HG02852 (cell line): ENCODE measurements at regions not wholly inside any gene's neighbourhood (a gene's known extent, or its start where the extent isn't known, plus 50 kb on each side); places are given as distances from the start of the nearest gene placed in this dataset.
"Not testable (repeated sequence)": the region's sequence is repeated elsewhere in the genome, so short reads cannot be mapped to it uniquely, and the experiment has no call there.

ENCODE experiments used
- ATAC-seq: cut with Tn5 transposase; IDR thresholded peaks from one replicate; pipeline ENCODE4 v1.9.1; 2021; ENCODE audit warnings: mild to moderate bottlenecking, moderate library complexity; ENCODE audit not compliant: unreplicated experiment

DNA sequence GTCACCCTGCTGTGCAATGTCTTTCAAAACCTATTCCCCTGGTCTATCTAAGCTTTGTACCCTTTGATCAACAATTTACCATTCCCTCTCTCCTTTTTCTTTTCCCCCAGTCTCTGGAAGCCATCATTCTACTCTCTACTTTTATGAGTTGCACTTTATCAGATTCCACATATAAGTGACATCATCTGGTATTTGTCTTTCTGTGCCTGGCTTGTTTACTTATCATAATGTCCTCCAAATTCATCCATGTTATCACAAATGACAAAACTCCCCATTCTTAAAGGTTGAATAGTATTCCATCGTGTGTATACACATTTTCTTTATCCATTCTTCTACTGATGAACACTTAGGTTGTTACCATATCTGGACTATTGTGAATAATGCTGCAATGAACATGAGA is 344.2 kb upstream of the CCNH start:
- ATAC-seq, result no peak

DNA sequence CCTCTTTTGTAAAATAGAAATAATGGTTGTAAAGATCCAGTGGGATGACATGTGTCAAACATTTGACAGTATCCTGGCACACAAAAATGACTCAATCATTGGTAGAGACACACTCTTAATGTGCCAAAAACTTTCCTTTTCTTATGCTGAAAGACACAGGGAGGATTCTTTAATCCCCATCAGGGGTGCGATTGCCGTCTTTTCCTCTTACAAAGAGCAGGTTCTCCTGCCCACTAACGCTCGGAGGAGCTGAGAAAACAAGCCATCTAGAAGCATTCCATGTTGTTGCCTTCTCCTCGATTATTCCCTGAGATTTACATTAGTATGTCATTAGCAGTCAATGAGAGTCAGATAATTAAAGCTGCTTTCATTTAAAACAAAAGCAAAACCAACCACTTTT is 342.6 kb upstream of the CCNH start:
- no peak for ATAC-seq

DNA sequence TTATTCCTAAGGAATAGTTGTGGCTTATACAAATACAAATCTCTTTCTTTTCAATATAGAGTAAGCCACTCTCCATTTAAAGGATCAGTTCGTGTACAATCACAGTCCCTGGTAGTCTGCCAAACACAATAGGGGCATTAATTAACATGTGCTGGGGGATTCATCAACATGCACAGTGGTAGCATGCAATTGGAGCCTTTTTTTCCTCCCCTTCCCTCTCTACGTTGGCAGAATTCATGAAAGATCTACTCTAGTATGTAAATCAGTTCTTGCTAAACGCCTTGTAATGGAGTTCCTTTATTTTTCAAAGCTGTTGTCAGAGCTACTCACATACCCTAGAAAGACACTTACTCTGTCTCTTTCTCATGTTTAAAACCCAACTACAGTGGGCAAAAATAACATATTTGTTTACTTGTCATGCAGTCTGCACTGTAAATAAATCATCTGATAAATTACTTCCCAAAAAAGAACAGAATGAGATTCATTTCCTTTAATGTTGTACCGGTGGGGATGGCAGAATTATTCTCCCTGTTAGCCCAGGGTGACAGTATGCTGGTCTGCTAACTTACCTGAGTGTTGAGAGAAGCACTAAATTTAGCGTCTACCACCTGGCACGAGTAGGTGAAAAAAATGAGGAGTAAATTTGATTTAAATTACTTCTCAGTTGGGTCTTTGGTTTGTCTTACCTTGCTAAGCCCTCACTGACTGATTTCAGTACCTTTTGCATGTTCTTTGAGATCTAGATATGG is 341.5 kb upstream of the CCNH start:
- no peak for ATAC-seq

DNA sequence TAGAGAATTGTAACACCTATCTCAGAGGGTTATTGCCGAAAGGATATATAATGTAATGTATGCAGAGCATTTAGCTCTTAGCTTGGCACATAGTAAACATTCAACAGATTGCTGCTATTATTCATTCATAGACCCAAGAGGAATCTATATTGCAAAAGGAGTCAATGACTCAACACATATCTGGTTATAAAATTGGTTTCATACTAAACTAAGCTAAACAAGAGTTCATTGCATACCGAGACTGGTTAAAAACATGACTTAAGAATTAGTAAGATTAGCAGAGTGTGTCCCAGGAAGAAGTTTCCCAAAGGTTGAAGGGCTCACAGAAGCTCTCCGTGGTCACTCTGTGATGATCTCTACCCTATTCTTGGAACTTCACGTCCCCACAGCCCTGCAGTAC is 339.6 kb upstream of the CCNH start:
- no peak for ATAC-seq

DNA sequence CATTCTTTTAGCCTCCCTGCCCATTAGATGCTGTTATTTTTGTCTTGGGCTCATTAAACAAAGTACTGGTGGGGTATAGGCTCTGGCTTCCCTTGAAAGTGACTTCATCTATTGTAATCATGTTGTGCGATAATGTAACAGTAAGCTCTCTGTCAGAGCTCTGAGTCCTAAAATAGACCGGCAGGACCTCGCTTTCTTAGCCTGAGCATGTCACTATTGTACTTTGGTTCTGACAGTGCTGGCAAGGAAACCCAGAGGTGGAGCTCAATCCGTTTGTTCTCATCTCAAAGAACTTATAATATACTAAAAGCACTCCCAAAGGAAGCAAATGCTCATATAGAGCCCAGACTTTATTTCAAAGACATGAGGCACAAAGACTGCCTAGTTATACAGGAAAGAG is 339.1 kb upstream of the CCNH start:
- ATAC-seq, result no peak

DNA sequence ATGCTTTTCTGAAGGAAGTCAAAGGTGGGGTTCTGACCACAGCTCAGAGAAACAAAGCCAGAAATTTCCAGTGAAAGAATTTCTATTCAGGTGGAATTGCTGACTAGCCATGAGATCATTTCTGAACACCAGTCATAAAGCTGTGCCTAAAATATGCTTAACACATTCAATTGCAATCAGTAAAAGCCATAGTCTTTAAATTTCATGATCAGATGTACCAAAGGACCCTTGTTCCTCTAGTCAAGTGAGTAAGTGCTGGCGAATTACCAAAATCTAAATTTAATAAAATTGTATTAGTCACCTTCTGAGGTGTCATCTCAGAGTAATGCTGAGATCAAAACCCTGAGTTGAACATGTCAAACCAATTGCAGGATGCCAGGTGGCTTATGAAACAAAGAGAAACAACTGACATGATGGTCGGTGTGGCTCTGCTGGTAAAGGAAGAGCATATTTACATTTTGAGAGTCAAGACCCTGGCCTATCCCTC is 334.2 kb upstream of the CCNH start:
- ATAC-seq, result no peak

DNA sequence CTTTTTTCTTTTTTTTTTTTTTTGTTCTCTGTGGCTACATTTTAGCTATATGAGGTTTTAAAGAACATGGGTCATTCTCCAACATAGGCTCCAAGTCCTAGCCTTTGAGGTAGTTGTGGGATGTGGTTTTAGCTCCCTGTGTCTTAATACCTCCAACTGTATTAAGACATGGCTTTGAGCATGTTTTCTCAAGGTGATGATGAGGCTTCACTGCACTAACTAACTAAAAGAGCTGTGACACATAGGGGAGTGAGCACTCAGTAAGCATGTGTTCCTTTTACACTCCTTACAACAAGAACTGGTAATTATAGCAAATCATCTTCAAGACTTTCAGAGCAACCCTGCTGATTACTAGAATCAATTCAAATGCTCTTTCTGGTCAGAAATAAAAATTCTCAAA is 333.6 kb upstream of the CCNH start:
- no peak for ATAC-seq

DNA sequence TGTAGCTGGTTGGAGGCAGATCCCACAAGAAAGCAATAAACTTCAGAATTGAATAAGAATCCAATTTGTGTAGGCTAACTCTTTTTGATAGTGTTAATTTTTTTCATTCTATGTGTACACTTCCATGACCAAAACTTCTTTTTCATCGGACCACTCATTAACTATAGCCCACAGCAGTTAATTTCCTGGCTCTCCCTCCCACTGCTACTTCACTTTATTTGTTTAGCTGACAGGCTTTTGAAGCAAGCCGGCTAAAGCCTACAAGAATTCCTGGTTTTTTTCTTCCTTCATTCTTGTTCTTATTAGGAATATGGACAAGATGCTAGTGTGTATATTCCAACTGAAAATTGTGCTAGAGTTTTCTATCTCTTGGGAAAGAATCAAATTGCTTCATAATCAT is 329.2 kb upstream of the CCNH start:
- no peak for ATAC-seq

DNA sequence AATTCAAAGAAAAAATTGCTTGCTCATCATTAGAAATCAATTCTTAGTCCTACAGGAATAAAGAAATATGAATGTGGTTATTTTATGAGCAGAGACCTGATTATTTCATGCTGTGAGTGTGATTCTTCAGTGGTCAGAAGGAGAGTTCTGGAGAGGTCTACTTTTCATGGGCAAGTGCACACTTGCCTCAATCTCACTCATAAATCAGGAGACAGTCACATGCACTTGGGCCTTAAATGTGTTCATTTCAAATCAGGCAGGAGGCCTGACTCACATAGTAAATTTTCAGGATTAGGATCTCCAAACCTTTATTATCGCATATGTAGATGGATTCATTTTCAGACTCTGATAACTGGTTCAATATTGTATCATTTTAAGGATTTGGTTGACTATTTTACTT is 323.2 kb upstream of the CCNH start:
- no peak for ATAC-seq

DNA sequence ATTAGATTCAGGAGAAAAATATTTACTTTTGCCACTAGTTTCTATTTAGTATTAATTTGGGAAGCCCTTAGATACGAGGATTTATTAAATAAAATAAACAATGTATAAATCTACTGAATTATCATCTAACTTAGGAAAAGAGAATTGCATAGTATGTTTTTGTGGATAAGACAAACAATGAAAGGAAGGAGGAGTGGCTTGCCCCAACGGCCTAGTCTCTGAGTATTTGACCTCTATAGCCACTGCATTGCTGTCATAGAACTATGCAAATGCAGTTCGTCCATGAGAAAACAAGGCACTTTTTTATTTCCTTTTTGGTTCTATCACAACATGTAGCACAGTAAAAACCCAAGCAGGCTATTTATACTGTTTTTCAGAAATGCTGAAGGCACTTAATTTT is 321.2 kb upstream of the CCNH start:
- no peak for ATAC-seq

DNA sequence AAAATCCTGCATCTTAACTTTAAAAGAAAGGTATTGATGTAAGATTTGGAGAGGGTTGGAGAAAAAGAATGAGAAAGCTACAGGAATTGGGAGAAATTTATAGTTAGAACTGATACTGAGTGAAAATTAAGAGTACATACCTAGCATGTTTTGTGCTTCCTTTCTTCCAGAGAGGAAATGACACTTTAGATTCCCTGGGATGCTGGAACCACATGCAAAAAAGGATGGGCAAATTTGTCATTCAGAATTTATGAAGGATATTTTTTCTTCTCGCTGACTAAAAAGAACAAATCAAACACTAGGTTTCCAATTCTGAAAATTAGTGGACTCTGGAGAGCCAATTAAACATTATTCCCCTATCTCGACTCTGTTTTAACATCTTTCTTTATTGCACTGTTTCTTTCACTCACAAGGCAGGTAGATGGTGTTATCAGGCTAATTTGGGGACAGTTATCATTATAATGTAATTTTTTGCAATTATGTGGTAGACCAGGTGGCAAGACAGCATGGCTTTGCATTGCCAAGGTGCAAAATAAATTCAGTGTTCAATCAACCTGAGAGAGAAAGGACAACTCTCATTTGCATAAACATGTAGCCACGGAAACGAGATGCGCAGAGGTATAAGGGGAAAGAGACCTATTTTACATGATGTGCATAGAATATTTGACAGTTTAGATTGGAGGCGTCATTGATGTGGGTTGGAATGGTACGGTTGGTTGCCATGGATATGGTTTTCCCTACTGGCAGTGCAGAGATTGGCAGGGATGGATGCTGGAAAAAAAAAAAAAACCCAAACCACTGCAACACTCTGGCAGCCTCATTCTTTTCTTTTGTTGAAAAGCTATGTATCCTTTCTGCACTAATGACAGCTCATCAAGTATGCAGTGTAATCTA is 320.4 kb upstream of the CCNH start:
- no peak for ATAC-seq

DNA sequence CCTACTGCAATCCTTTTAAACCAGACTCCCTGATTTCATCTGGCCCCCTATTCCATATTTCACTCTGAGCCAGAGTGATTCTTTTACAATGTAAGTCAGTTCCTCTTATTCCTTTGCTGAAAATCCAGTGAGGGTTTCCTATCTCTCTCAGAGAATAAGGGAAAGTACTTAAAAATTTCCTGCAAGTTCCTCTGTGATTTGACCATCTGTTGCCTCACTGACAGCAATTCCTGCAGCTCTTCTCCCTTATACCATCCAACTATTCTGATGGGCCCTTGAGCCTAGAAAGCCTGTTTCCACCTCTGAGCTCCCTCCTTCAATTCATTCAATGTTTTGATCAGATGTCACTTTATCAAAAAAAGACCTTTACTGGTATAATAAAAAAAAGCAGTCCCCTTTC is 317.1 kb upstream of the CCNH start:
- no peak for ATAC-seq

DNA sequence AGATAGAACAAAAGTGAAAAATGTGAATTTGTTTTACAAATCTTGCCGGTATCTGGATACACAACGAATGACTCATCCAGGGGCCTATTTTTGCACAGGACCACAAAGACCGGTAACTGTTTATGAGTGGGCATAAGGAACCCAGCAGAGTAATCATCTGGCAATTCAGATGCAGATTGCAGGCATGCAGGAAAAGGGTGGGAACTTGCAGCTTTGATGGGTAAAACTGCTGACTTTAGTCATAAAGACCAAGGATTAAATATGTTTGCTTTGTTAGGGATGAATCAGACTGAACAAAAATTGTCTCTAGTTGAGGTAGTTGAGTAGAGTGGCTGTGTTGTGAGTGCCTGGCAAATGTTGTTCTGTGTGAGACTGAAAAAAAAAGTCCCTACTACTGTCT is 309.6 kb upstream of the CCNH start:
- no peak for ATAC-seq

DNA sequence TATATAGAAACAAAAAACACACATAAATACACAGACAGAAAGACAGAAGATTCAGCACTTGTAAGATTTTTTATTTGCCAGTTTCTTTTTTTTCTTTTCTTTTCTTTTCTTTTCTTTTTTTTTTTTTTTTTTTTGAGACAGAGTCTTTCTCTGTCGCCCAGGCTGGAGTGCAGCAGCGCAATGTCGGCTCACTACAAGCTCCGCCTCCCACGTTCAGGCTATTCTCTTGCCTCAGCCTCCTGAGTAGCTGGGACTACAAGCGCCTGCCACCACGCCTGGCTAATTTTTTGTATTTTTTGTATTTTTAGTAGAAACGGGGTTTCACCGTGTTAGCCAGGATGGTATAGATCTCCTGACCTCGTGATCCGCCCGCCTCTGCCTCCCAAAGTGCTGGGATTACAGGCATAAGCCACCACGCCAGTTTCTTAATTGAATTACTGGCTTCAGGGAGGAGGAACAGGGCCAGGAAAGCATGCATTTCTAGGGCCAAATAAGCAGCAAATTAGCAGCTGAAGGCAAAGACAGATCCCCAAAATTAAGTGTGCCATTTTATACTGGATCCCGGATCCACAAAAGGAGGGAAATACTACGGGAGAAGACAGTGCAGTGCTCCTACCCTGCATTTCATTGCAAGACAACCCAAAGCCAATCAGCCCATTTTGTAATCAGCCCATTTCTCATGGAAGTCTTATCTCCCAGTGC is 305.6 kb upstream of the CCNH start:
- not testable (repeated sequence) for ATAC-seq

DNA sequence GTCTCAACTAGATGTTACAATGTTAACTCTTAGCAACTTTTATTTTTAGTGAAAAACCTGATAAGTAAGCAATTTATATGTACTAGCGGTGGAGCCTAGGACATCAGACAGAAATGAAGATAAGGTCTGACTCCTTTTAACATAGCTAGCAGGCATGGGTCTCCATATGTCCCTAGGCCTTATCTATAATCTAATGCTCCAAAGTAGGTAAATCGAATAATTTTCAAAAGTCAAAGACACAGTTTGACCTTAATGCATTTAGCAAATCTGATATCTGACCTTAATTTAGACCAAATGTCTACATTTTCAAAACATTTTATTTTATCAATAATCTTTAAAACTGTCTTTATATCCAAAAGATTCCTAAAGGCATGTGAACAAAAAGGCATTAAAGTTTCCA is 305.0 kb upstream of the CCNH start:
- no peak for ATAC-seq

DNA sequence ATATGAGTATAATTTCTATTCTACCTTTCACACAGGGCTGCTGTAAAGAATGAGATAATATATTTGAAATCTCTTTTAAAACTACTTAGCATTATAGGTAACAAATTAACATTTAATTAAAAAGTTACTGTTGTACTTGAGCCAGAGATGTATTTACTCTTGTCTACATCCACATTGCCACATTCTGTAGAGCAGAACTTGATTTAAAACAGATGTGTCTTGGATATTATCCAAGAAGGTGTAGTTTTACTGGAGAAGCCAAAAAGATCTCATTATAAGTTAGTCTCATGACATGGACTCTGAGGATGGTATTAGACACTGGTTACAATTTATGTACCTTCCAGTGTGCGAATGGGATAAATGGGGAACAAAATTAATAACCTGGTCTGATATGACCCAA is 293.1 kb upstream of the CCNH start:
- no peak for ATAC-seq

DNA sequence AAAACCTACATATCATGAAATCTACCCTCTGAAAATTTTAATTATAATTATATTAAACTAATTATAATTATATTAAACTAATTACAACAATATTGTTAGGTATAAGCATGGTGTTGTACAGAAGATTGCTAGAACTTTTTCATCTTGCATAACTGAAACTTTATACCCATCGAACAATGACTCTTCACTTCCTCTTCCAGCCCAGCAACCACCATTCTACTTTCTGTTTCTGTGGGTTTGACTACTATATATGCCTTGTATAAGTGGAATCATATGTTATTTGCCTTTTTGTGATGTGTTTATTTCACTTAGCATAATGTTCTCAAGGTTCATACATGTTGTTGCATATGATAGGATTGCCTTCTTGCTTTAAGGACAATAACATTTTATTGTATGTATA is 274.2 kb upstream of the CCNH start:
- ATAC-seq, result peak; percentile 95

DNA sequence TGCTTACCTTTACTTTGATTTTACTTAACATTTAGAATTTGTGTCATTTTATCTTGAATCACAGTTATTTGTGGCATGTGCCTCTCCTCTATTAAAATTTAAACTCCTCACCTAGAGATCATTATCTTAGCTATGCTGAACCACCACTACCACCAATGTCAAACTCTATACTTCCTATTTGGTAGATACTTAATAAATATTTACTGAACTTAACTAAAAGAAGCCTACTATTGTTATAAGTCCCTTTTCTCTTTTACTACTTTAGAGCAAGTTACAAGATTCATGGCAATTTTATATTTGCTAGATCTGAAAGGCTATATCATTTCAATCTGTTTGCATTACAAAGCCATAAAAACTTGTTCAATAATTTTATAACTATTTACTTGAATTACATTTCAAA is 273.3 kb upstream of the CCNH start:
- no peak for ATAC-seq

DNA sequence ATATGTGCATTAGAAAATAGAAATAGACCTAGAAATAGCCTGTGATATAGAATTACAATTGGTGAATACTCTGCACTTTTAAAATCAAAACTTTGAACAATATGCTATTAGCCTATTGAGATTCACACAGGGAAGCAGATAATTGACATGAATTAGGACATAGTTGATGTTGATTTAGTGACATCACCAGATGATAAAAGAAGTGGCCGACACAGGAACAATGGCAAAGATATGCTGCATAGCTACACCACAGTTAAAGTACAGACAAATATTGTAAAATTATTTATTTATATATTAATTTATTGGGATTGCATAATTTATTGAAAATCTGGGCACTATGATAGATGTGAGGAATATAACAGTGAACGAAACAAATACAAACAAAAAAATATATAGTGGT is 261.5 kb upstream of the CCNH start:
- ATAC-seq, result no peak

DNA sequence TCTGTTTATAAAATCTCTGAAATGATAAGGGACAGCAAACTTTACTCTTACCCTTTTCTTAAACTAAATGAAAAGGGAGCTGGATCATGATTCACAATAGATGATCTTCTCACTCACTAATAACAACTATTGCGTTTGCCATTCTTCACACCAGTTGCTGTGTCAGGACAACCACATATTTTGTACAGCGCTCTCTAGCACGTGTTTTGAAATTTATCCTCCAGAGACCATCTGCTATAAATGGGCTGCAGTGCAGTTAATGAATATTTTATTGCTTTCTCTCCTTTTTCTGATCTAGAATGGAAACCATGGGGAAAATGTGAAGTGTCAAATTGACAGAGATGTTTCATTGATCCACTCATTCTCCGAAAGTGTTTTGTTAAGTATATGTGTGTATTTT is 258.4 kb upstream of the CCNH start:
- no peak for ATAC-seq

DNA sequence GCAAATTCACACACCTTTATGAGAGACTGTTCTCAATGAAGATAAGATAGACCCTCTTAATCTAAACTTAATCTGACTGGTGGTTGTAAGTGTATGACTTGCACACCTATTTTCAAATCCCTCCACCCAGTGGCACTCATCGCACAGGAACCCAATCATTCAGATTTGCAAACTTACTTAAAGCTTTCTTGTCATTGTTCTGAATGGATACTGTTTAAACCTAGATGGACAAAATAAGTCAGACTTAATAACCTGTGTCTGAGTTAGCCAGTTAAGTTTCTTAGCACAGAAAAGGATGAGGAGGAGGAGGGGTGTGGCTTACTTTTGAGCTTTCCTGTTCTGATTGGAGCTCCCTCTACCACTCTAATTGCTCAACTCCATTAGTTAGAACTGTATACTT is 252.4 kb upstream of the CCNH start:
- ATAC-seq, result no peak
